ENCODE measurements at regions not wholly inside any gene's neighbourhood (a gene's known extent, or its start where the extent isn't known, plus 50 kb on each side); places are given as distances from the start of the nearest gene placed in this dataset.

DNA sequence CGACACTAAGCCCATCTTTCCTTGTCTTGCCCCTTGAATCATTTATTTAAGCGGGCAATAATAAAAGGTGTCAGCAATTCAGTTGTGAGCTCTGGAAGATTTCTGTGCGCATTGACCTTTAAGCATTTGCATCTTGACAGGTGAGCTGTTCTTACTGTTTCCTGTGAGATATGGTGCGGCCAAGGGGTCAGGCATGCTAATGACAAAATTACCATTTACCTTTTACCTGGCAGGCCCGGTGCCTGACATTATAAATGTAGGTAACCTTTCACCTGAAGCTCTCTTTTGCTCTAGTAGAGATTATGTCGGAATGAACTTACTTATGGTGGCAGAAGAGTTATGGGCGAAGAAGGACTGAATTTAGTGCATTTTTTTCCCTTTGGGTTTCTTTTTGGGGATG, 89.3 kb upstream of the EEF1E1 start:
- H3K36me3 ChIP-seq (ENCODE audit: insufficient read depth, low read length) = no peaks in the 10 kb centered on the region

DNA sequence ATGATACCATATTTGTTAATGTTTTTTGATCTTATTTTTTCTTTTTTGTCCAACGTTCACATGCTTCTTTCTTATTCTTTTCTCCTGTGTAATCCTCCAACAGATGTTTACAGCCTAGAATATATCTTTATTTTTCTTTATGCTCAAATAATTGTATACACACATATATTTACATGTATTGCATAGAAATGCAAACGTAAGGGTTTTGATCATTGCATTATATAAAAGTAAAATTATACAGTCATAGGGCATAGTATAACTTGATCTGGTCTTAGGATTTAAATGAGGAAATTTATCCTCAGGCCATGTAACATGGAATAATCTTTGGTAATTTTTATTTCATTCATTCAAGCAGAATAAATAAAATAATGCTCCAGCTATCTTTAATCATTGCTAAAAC, 84.9 kb upstream of the EEF1E1 start:
- H3K4me1 ChIP-seq (ENCODE audit: control insufficient read depth, insufficient read depth, low read length) = peaks cover 16% of the 10 kb centered on the region
- H3K9ac ChIP-seq (ENCODE audit: low read depth, low read length) = no peak overlapping the region
- no peaks in the 10 kb centered on the region for H3K27me3 ChIP-seq (ENCODE audit: control insufficient read depth, insufficient read depth, low read length)
- no peak overlapping the region for H3K4me2 ChIP-seq (ENCODE audit: low read length)
- H3K4me3 ChIP-seq (ENCODE audit: low read length) = no peak overlapping the region
- no peaks in the 10 kb centered on the region for H3K36me3 ChIP-seq (ENCODE audit: insufficient read depth, low read length)
- no peaks in the 10 kb centered on the region for H3K9me3 ChIP-seq (replicated peaks; ENCODE audit: low read length)

More for the DNA sequence above, 89.3 kb upstream of the EEF1E1 start:
- Histone ChIP-seq H3K27me3 (ENCODE audit: control insufficient read depth, insufficient read depth, low read length) (no peaks in the 10 kb centered on the region), H3K4me2 (ENCODE audit: low read length) (no peak overlapping the region), H3K4me1 (ENCODE audit: control insufficient read depth, insufficient read depth, low read length) (no peaks in the 10 kb centered on the region), H3K9me3 (replicated peaks; ENCODE audit: low read length) (no peaks in the 10 kb centered on the region), H3K4me3 (ENCODE audit: low read length) (no peak overlapping the region), H3K9ac (ENCODE audit: low read depth, low read length) (no peak overlapping the region)

DNA sequence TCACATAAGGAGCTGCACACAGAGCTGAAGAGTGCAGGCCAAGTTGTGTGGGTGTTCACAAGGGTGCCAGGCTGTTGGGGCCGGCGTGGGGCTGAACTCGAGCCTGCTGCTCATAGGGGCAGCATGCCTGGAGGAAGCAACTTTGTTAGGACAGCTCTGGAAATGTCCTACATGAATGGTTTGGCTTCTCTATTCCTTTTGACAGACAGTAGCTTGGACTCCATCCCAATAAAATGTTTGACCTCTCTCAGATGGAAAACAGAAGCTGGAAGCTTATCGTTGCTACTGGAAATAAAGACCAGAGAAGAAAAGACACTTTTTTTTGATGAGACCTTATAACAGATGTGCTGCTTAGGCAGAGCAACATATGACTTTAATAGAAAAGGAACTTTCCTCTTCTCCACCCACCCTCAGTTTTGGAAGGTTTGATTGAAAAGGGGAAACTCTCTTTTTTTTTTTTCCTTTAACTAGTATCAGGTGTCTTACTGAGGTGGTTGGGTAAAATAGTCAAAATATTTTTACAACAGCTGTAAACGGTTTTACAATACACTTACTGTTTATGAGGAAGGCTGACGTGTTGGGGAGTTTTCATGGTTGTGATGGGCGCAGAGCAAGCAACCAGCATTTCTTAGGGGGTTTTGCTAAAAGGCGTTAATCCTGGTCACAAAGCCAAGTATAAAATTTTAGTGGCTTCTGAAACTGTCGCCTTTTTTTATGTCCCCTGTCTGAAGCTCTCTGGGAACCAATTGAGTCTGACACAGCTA, 80.7 kb upstream of the EEF1E1 start:
- no peaks in the 10 kb centered on the region for H3K27me3 ChIP-seq (ENCODE audit: control insufficient read depth, insufficient read depth, low read length)
- H3K4me2 ChIP-seq (ENCODE audit: low read length) = peak overlapping the region; percentile 56
- no peak overlapping the region for H3K9ac ChIP-seq (ENCODE audit: low read depth, low read length)
- H3K9me3 ChIP-seq (replicated peaks; ENCODE audit: low read length) = no peaks in the 10 kb centered on the region
- no peaks in the 10 kb centered on the region for H3K36me3 ChIP-seq (ENCODE audit: insufficient read depth, low read length)
- H3K4me1 ChIP-seq (ENCODE audit: control insufficient read depth, insufficient read depth, low read length) = peaks cover 42% of the 10 kb centered on the region
- no peak overlapping the region for H3K4me3 ChIP-seq (ENCODE audit: low read length)

DNA sequence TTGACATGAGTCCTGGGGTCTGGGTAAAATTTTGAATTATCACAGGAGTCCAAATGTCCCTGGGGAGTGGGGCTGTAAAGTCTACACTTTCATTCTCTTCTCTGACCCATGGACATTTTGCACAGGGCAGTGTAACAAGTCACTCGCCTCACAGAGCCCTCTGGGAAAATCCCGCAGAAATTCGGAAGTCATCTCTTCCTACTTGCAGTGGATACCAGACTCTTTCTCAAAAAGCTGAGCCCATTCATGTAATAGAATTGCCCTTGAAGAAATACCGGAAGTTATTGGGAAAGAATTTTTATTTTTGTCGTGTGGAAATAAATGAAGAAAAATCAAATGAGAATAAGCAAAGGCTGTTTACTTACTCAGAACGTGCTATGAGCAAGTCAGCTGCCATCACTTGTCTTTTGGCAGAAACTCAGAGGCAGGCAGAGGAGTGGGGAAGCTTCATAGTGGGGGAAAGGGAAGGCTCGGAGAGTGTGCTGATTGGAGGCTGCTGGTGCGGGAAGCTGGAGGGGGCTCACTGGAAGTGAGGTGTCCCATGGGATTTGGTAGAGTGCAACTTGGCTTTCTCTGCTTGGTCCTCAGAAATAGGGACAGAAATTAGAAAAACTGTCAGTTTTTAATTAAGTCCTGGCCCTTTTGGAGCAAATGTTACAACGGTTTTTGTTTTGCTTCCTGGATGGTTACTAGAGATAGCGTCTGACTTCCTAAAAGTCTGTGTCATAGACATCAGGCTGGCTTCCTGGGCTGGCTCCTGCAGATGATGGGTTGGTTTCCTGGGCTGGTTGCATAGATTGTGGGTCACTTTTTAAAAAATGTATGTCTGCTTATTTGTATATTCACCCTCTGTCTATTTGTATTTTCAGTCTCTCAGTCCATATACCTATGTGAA, 79.8 kb upstream of the EEF1E1 start:
- Histone ChIP-seq H3K4me3 (ENCODE audit: low read length) (peak overlapping the region; percentile 20), H3K4me1 (ENCODE audit: control insufficient read depth, insufficient read depth, low read length) (peaks cover 46% of the 10 kb centered on the region), H3K9ac (ENCODE audit: low read depth, low read length) (peak overlapping the region; percentile 41), H3K4me2 (ENCODE audit: low read length) (peak overlapping the region; percentile 56), H3K9me3 (replicated peaks; ENCODE audit: low read length) (no peaks in the 10 kb centered on the region), H3K27me3 (ENCODE audit: control insufficient read depth, insufficient read depth, low read length) (no peaks in the 10 kb centered on the region), H3K36me3 (ENCODE audit: insufficient read depth, low read length) (no peaks in the 10 kb centered on the region)

DNA sequence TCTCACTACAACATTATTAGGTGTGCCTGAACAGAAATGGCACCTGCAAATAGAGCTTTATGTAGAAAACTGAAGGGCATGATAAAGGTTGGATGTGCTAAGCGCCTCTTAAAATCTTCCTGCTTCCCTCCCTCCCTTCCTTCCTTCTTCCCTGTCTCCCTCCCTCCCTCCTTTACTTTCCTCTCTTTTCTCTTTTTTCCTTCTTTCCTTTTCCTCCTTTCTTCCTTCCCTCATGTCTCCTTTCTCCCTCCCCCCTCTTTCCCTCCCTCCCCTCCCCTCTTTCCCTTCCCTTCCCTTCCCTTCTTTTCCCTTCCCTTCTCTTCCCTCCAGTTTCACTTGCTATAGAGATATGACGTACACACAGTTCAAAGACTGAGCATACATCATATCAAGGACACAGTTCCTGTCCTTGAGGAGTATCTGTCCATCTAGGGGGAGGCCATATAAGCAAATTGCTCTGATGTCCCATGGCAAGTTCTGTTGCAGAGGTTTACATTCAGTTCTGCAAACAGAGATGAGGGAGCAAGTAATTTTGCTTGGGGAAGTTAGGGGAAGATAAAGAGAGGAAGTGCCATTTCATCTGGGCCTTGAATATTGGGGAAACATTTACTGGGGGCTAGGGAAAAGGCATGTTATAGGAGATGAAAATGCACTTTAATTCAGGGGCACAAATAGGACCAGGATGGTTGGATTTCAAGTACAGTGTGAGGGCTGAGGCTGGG, 79.0 kb upstream of the EEF1E1 start:
- Histone ChIP-seq H3K36me3 (ENCODE audit: insufficient read depth, low read length) (no peaks in the 10 kb centered on the region), H3K27me3 (ENCODE audit: control insufficient read depth, insufficient read depth, low read length) (no peaks in the 10 kb centered on the region), H3K4me1 (ENCODE audit: control insufficient read depth, insufficient read depth, low read length) (peaks cover 46% of the 10 kb centered on the region)

DNA sequence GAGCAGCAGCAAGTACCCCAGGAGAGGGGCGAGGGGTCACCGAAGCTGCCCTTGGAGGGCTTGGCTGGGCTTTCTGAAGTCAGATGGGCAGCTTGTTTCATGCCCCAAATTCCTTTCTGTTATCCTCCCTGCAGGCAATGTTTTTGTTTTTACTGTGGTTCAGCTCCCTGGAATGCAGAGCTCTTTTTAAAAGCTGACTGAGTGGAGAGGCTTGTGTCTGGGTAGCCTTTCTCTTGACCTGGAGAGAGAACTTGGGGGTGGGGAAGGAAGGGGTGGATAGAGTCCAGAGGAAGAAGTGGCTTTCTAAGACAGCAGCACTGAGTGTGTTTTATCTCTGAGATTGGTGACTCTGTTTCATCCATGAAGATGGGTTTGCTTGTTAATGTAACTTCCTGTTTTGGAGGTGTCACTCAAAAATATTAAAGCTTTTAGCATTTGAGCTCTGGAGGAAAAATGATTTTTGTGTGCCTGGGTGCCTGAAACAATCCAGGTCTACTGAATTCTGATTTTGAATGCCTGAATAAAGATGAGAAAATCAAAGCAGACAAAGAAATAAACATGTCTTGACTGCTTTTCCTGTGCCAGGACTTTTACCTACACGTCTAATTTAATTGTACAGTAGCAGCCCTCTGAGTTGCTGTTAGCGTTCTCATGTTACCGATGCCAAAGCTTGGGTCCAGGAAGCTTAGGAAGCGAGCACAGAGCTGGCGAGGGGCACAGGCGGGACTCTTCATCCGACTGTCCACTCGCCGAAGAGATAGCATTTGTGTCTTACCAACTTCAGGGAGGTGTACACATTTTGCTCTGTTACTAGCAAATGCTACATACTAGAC, 78.2 kb upstream of the EEF1E1 start:
- H3K27me3 ChIP-seq (ENCODE audit: control insufficient read depth, insufficient read depth, low read length) = no peaks in the 10 kb centered on the region
- peak overlapping the region; percentile 63 for H3K9ac ChIP-seq (ENCODE audit: low read depth, low read length)
- H3K4me1 ChIP-seq (ENCODE audit: control insufficient read depth, insufficient read depth, low read length) = peaks cover 46% of the 10 kb centered on the region
- peak overlapping the region; percentile 66 for H3K4me2 ChIP-seq (ENCODE audit: low read length)
- peak overlapping the region; percentile 4 for H3K4me3 ChIP-seq (ENCODE audit: low read length)
- H3K9me3 ChIP-seq (replicated peaks; ENCODE audit: low read length) = no peaks in the 10 kb centered on the region
- no peaks in the 10 kb centered on the region for H3K36me3 ChIP-seq (ENCODE audit: insufficient read depth, low read length)

More for the DNA sequence above, 79.0 kb upstream of the EEF1E1 start:
- Histone ChIP-seq H3K4me2 (ENCODE audit: low read length) (peak overlapping the region; percentile 66), H3K4me3 (ENCODE audit: low read length) (no peak overlapping the region), H3K9me3 (replicated peaks; ENCODE audit: low read length) (no peaks in the 10 kb centered on the region), H3K9ac (ENCODE audit: low read depth, low read length) (peak overlapping the region; percentile 63)

DNA sequence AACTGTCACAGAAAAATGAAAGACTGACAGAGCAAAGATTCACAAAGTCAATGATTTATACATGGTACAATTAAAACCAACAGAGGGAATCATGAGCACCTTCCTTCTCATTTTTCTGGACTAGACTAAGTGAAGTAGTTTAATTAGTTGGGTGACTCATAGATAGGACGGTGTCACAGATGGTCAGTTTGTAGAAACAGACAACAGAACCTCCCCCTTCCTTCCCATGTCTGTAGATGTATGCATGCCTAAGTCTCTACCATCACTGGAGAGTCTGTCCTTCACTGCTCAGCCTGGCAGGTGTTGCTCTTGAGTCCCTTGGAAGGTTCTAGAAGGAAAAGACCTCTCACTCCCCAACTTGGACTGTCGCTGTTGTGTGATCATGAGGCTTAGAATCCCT, 75.4 kb upstream of the EEF1E1 start:
- no peak overlapping the region for H3K4me2 ChIP-seq (ENCODE audit: low read length)
- H3K4me1 ChIP-seq (ENCODE audit: control insufficient read depth, insufficient read depth, low read length) = peaks cover 35% of the 10 kb centered on the region
- H3K9me3 ChIP-seq (replicated peaks; ENCODE audit: low read length) = no peaks in the 10 kb centered on the region
- H3K4me3 ChIP-seq (ENCODE audit: low read length) = no peak overlapping the region
- H3K36me3 ChIP-seq (ENCODE audit: insufficient read depth, low read length) = no peaks in the 10 kb centered on the region
- H3K27me3 ChIP-seq (ENCODE audit: control insufficient read depth, insufficient read depth, low read length) = no peaks in the 10 kb centered on the region
- no peak overlapping the region for H3K9ac ChIP-seq (ENCODE audit: low read depth, low read length)

DNA sequence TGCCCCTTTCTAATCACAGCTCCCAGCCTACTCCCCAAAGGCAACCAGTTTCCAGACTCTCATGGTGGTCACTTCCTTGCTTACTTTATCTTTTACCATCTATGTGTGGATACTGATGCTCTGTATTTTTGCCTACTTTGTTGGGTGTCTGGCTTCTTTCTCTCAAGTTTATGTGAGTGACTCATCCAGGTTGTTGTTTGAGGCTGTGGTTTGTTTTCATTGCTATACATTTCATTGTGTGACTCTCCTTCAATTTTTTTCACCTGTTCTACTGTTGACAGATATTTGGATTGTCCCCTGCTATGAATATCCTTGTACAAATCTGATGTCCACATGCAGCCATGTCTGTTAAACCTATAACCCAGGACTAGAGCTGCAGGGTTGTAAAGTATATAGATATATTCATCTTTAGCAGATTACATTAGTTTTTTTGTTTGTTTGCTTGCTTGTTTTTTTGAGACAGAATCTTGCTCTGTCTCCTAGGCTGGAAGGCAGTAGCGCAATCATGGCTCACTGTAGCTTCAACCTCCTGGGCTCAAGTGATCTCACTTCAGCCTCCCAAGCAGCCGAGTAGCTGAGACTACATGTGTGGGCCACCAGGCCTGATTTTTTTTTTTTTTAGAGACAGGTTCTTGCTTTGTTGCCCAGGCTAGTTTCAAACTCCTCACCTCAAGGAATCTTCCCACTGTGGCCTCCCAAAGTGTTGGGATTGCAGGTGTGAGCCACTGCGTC, 72.9 kb upstream of the EEF1E1 start:
- Histone ChIP-seq H3K4me1 (ENCODE audit: control insufficient read depth, insufficient read depth, low read length) (peaks cover 13% of the 10 kb centered on the region), H3K9me3 (replicated peaks; ENCODE audit: low read length) (no peaks in the 10 kb centered on the region), H3K9ac (ENCODE audit: low read depth, low read length) (no peak overlapping the region), H3K27me3 (ENCODE audit: control insufficient read depth, insufficient read depth, low read length) (no peaks in the 10 kb centered on the region), H3K4me2 (ENCODE audit: low read length) (no peak overlapping the region), H3K4me3 (ENCODE audit: low read length) (no peak overlapping the region), H3K36me3 (ENCODE audit: insufficient read depth, low read length) (no peaks in the 10 kb centered on the region)

DNA sequence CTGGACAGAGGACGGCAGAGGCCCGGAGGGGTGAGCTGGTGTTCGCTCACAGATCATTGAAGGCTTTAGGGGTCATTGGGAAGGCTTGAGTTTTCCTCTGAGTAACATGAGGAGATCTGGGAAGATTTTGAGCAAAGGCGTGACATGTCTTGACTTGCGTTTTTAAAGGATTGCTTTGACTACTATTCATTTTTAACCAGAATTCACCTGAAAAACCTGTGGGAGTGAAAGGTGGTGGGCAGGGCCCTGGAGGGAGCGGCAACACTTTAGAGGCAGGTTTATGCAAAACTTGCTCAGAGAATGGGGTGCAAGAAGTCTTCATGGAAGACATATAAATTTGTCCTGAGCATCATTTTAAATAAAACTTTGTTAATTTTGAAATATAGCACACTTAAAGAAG, 72.2 kb upstream of the EEF1E1 start:
- H3K4me3 ChIP-seq (ENCODE audit: low read length) = no peak overlapping the region
- no peak overlapping the region for H3K4me2 ChIP-seq (ENCODE audit: low read length)
- H3K27me3 ChIP-seq (ENCODE audit: control insufficient read depth, insufficient read depth, low read length) = no peaks in the 10 kb centered on the region
- peaks cover 6% of the 10 kb centered on the region for H3K4me1 ChIP-seq (ENCODE audit: control insufficient read depth, insufficient read depth, low read length)
- H3K9me3 ChIP-seq (replicated peaks; ENCODE audit: low read length) = no peaks in the 10 kb centered on the region
- no peak overlapping the region for H3K9ac ChIP-seq (ENCODE audit: low read depth, low read length)
- H3K36me3 ChIP-seq (ENCODE audit: insufficient read depth, low read length) = no peaks in the 10 kb centered on the region

DNA sequence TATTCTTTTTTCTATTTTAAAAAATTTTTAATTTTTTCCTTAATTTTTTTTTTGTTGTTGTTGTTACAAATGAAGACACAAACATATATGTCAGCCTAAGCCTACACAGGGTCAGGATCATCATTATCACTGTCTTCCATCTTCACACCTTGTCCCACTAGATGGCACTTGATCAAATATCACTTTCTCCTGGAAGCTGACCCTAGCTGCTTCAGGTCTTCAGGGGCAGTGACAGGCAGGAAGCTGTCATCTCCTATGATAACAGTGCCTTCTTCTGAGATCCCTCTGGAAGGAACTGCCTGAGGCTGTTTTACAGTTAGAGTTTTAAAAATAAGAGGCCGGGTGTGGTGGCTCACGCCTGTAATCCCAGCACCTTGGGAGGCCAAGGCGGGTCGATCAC, 70.2 kb upstream of the EEF1E1 start:
- Histone ChIP-seq H3K36me3 (ENCODE audit: insufficient read depth, low read length) (no peaks in the 10 kb centered on the region), H3K4me1 (ENCODE audit: control insufficient read depth, insufficient read depth, low read length) (no peaks in the 10 kb centered on the region), H3K4me3 (ENCODE audit: low read length) (no peak overlapping the region), H3K9ac (ENCODE audit: low read depth, low read length) (no peak overlapping the region), H3K4me2 (ENCODE audit: low read length) (no peak overlapping the region), H3K9me3 (replicated peaks; ENCODE audit: low read length) (no peaks in the 10 kb centered on the region), H3K27me3 (ENCODE audit: control insufficient read depth, insufficient read depth, low read length) (no peaks in the 10 kb centered on the region)
